GM21360 (cell line): ENCODE measurements at regions not wholly inside any gene's neighbourhood (a gene's known extent, or its start where the extent isn't known, plus 50 kb on each side); places are given as distances from the start of the nearest gene placed in this dataset.

Experiments
- ATAC-seq: cut with Tn5 transposase; IDR thresholded peaks from one replicate; pipeline ENCODE4 v1.9.1; 2021; ENCODE audit warnings: mild to moderate bottlenecking, moderate library complexity; ENCODE audit not compliant: unreplicated experiment

- no peak for ATAC-seq
Measured at GRCh38 chr7:85469446-85470010, 282.7 kb upstream of the SEMA3D start.

DNA sequence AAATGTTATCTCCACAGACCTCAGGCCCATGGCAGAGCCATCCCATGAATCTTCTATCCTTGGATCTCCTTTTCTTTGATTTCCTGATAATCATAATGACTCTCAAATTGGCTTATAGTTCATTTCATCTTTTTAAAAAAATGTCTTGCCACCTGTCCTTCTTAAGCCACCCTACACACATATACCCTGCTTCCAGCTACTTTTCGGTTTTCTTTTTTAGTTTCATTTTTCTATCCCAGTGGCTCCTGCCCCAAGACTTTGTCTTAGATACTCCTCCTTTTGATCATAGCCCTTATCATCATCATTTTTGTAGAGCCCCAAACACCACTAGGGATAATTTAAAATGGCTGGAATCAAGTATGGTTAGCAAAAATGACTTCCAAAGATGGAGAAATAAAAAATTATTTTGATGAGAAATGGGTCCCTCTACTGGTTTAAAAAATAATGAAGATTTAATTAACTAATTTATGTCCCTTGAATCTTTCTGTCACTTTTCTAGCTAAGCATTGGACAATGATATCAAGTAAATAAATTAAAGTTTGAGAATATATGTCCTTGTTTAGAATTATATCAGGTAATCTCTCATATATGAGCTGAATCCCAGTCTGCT is 277.3 kb upstream of the SEMA3D start:
- ATAC-seq = no peak

- no peak for ATAC-seq
Measured at GRCh38 chr7:85462671-85463070, 275.8 kb upstream of the SEMA3D start.

DNA sequence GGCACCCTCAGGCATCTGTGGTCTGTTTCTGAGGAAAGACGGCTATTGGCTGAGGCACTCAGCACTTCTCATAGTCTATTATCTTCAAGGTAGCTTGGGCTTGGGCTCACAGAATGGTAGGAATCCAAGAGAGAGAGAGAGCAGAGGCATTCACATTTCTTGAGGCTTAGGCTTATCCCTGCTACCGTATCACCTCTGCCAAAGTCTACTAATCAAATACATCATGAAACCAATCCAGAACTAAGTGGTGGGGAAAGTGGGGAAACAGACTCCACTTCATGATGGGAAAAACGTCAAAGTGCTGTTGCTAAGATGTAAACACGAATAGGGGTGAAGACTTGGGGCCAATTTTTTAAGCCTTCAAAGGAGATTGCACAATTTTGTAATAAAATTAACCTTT is 271.1 kb upstream of the SEMA3D start:
- ATAC-seq = no peak

DNA sequence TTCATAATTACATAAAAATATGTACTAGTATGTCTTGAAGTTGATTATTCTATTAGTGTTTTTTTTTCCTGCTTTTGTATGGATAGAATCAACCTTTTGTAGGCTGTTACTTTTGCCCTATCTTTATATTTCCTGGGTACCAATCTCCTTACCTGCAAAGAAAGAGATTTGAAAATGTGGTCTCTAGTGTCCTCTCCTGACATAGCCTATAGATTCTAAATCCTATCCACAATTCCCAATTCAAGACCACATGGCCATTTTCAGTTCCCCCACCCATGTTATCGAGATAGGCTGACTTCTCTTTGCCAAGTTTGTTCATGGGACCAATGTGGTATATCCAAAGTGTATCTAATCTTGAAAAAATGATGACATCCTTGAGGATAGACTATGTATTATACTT is 269.4 kb upstream of the SEMA3D start:
- ATAC-seq = no peak

- no peak for ATAC-seq
Measured at GRCh38 chr7:85454904-85455303, 268.0 kb upstream of the SEMA3D start.

- no peak for ATAC-seq
Measured at GRCh38 chr7:85452674-85453073, 265.8 kb upstream of the SEMA3D start.

- no peak for ATAC-seq
Measured at GRCh38 chr7:85449478-85449877, 262.6 kb upstream of the SEMA3D start.

DNA sequence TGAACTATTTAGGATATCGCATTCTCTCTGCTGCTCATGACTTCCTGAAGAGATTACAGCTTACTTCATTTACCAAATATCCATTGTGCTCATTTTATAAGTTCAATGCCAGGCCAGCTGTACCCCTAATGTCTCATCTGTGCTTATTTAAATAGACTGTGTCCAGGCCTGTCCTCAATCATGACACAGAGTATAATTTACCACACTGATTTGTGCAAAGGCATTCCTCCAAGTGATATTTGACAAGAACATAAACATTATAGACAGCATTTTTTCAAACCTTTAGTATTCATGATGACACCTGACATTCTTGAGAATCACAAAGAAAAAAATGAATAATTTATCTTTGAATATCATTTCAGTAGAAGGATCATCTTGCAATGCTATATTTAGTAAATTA is 260.1 kb upstream of the SEMA3D start:
- no peak for ATAC-seq

- ATAC-seq = no peak
Measured at GRCh38 chr7:85426487-85426960, 239.7 kb upstream of the SEMA3D start.

- no peak for ATAC-seq
Measured at GRCh38 chr7:85424298-85424697, 237.4 kb upstream of the SEMA3D start.

DNA sequence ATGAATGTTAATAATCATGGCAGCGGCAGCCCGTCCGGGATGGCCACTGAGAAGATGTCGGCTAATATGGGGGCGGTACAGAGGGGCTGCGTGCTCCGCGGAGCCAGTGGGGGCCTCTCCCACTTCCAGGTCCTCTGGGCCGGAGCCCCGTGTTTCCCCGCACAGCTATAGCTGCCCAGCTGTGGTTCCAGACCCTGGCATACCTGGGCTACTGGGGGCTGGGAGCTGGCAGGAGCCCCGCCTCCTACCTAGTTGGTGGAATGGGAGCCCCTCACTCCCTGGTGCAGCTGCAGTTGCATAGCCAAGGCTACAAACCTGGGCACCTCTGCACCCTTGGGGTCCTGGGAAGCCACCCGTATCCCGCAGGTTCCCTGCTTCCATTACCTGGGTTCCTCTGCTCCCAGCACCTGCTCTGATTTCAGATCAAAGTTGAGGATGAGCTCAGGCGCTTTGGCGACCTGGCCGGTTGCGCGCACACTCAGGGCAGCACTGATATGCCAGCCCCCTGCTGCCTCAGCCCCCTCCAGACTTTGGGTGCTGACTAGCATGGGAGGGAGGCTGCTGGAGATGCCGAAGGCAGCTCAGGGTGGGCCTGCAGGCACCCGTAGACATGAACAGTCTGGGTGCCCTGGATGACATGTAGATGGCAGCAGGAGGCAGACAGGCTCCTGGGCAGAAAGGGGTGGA is 236.5 kb upstream of the SEMA3D start:
- no peak for ATAC-seq

DNA sequence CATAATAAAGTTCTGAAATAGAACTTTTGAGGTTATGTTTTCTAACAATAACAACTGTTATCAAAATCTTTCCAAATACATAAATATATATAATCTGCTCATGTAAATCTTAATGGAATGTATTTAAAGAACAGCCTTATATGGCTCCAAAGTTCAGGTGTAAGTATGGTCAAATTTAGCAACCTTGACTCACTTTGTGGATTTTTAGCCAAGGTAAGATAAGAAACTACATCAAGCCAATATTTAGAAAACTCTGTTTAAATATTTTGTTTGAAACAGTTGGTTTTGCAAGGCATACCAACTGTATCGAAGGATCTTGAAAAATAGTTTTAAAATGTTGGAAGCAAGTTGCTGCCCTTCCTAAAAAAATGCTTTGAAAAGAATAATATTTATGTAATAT is 228.9 kb upstream of the SEMA3D start:
- ATAC-seq = no peak

- no peak for ATAC-seq
Measured at GRCh38 chr7:85413718-85414117, 226.9 kb upstream of the SEMA3D start.

DNA sequence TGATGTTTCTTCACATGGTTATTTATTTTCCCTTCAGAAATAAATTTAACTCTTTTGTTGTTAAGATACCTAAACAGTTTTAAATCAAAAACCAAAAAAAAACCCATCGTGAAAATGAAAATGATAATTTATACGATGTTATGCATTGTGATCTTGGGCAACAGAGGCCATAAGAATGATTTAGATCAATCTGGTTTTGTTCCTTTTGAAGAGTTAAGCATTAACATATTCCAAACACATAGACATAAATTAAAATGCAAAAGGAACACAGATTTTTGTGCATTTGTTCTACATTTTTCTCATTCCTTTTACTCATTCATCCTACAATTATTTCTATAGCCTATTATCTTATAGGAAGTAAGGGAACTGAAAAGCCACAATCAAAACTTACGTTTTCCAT is 226.1 kb upstream of the SEMA3D start:
- no peak for ATAC-seq

- ATAC-seq = no peak
Measured at GRCh38 chr7:85407391-85407790, 220.5 kb upstream of the SEMA3D start.

- no peak for ATAC-seq
Measured at GRCh38 chr7:85405016-85405902, 218.4 kb upstream of the SEMA3D start.

GRCh38 chr7:85396676-85397075 is 209.8 kb upstream of the SEMA3D start:
- ATAC-seq = no peak

DNA sequence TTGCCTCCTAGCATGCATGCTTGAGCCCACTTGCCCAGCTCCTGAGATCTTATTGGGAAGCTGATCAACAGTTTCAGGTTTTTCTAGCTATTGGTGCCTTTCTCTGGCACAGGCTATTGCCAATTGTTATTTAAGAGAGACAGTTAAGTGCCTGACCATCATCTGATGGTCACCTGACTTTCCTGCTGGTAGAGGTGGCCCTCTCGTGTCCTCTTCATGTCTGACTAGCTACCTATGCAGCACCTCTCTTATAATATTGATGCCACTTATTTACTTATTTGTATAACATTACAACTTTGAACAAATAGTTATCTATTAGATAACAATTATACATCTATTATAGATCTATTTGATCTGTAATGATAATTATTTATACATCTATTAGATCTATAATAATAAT is 205.9 kb upstream of the SEMA3D start:
- ATAC-seq = no peak

DNA sequence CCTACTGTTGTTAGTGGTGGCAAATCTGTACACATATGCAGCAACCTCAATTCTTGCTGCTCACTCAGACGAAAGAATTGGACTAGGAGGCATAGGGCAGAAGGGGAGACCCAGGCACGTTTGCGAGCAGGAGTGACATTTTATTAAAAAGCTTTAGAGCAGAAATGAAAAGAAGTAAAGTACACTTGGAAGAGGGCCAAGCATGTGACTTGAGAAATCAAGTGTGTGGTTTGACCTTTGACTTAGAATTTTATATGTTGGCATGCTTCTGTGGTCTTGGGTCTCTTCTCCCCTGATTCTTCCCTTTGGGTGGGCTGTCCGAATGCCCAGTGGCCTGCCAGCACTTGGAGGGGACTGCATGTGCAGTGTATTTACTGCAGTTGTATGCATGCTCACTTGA is 205.5 kb upstream of the SEMA3D start:
- ATAC-seq = no peak

DNA sequence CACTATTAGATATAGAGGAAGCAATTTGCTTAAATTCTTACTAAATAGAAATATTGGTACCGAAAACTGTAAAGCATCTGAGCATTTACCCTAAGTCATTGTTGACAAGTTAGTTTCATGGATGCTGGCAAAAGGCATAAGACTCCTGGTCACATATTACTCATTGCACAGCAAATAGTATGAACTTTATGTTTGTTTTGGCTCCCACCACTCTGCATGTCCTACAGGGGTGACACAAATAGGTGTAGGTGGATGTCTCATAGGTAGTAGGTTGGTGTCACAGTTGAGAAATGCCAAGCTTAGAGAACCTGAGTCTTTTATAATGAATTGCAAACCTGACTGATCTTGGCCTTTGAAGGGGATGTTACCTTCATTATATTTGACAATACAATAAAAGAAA is 199.6 kb upstream of the SEMA3D start:
- no peak for ATAC-seq

- no peak for ATAC-seq
Measured at GRCh38 chr7:85384392-85384791, 197.5 kb upstream of the SEMA3D start.
